ENCODE measurements at regions not wholly inside any gene's neighbourhood (a gene's known extent, or its start where the extent isn't known, plus 50 kb on each side); places are given as distances from the start of the nearest gene placed in this dataset.

- TF ChIP-seq, protein P1, sequence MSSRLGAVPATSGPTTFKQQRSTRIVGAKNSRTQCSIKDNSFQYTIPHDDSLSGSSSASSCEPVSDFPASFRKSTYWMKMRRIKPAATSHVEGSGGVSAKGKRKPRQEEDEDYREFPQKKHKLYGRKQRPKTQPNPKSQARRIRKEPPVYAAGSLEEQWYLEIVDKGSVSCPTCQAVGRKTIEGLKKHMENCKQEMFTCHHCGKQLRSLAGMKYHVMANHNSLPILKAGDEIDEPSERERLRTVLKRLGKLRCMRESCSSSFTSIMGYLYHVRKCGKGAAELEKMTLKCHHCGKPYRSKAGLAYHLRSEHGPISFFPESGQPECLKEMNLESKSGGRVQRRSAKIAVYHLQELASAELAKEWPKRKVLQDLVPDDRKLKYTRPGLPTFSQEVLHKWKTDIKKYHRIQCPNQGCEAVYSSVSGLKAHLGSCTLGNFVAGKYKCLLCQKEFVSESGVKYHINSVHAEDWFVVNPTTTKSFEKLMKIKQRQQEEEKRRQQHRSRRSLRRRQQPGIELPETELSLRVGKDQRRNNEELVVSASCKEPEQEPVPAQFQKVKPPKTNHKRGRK (CRISPR knock-in tag; IDR thresholded peaks at IDR 0.05; ENCODE audit: borderline replicate concordance), result no peak
- no peak for TF ChIP-seq TCF7 (CRISPR knock-in tag; IDR thresholded peaks at IDR 0.05; ENCODE audit: low read depth)
- TF ChIP-seq IRF1 (CRISPR knock-in tag; IDR thresholded peaks at IDR 0.05), result no peak
- TF ChIP-seq ZNF532 (CRISPR knock-in tag; IDR thresholded peaks at IDR 0.05; ENCODE audit: borderline replicate concordance), result no peak
Observed at GRCh38 chr7:21107101-21107500, 320.4 kb upstream of the SP8 start (continued).

GRCh38 chr7:21108182-21108581 is 319.7 kb upstream of the SP4 start:
- H3K4me3 Mint-ChIP-seq, result no peak overlapping the region
- H3K36me3 Mint-ChIP-seq, result no peaks in the 10 kb centered on the region
- no peak overlapping the region for H3K27ac Mint-ChIP-seq
- TF ChIP-seq PRDM15 (CRISPR knock-in tag; IDR thresholded peaks at IDR 0.05) (no peak), NR1H2 (CRISPR knock-in tag; IDR thresholded peaks at IDR 0.05) (no peak), ZNF396 (CRISPR knock-in tag; IDR thresholded peaks at IDR 0.05; ENCODE audit: borderline replicate concordance) (no peak), ZNF671 (CRISPR knock-in tag; IDR thresholded peaks at IDR 0.05) (no peak), FOXK1 (CRISPR knock-in tag; IDR thresholded peaks at IDR 0.05) (no peak), FOXP4 (CRISPR knock-in tag; IDR thresholded peaks at IDR 0.05) (no peak), JAZF1 (CRISPR knock-in tag; IDR thresholded peaks at IDR 0.05) (no peak), MXD4 (CRISPR knock-in tag; IDR thresholded peaks at IDR 0.05; ENCODE audit: borderline replicate concordance) (no peak), ZMAT4 (CRISPR knock-in tag; IDR thresholded peaks at IDR 0.05) (no peak), RORB (CRISPR knock-in tag; IDR thresholded peaks at IDR 0.05) (no peak), ZNF263 (CRISPR knock-in tag; IDR thresholded peaks at IDR 0.05; ENCODE audit: low read depth) (no peak), ZNF138 (CRISPR knock-in tag; conservative IDR thresholded peaks at IDR 0.05) (no peak)
- TF ChIP-seq, protein P2, sequence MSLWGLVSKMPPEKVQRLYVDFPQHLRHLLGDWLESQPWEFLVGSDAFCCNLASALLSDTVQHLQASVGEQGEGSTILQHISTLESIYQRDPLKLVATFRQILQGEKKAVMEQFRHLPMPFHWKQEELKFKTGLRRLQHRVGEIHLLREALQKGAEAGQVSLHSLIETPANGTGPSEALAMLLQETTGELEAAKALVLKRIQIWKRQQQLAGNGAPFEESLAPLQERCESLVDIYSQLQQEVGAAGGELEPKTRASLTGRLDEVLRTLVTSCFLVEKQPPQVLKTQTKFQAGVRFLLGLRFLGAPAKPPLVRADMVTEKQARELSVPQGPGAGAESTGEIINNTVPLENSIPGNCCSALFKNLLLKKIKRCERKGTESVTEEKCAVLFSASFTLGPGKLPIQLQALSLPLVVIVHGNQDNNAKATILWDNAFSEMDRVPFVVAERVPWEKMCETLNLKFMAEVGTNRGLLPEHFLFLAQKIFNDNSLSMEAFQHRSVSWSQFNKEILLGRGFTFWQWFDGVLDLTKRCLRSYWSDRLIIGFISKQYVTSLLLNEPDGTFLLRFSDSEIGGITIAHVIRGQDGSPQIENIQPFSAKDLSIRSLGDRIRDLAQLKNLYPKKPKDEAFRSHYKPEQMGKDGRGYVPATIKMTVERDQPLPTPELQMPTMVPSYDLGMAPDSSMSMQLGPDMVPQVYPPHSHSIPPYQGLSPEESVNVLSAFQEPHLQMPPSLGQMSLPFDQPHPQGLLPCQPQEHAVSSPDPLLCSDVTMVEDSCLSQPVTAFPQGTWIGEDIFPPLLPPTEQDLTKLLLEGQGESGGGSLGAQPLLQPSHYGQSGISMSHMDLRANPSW (CRISPR knock-in tag; conservative IDR thresholded peaks at IDR 0.05; ENCODE audit: low read depth), result no peak
- TF ChIP-seq, protein P3, sequence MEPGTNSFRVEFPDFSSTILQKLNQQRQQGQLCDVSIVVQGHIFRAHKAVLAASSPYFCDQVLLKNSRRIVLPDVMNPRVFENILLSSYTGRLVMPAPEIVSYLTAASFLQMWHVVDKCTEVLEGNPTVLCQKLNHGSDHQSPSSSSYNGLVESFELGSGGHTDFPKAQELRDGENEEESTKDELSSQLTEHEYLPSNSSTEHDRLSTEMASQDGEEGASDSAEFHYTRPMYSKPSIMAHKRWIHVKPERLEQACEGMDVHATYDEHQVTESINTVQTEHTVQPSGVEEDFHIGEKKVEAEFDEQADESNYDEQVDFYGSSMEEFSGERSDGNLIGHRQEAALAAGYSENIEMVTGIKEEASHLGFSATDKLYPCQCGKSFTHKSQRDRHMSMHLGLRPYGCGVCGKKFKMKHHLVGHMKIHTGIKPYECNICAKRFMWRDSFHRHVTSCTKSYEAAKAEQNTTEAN (CRISPR knock-in tag; IDR thresholded peaks at IDR 0.05), result no peak
- no peaks in the 10 kb centered on the region for H3K9me3 Mint-ChIP-seq
- no peaks in the 10 kb centered on the region for H3K27me3 Mint-ChIP-seq (ENCODE audit: low read depth)
- ChIA-PET POLR2A (no interaction called here), CTCF (no interaction called here)
- H3K4me1 Mint-ChIP-seq, result peaks cover 5% of the 10 kb centered on the region
- DNase-seq (ENCODE audit: low spot score) (no peak), ATAC-seq (no peak)
